Stimulated activated CD4-positive, alpha-beta T cell treated with anti-CD3 and anti-CD28 coated beads, Interleukin-12 subunit alpha, Interleukin-12 subunit beta, amount 100 ng/mL, for 48 hours (primary cell): ENCODE measurements at regions not wholly inside any gene's neighbourhood (a gene's known extent, or its start where the extent isn't known, plus 50 kb on each side); places are given as distances from the start of the nearest gene placed in this dataset.

Experiments
- DNase-seq, 3 donors: peaks; one replicate each; pipeline ENCODE4 v3.0.0-alpha.2; 2020; ENCODE audit warnings: low read depth in 2 of 3, low spot score in 1 of 3

DNA sequence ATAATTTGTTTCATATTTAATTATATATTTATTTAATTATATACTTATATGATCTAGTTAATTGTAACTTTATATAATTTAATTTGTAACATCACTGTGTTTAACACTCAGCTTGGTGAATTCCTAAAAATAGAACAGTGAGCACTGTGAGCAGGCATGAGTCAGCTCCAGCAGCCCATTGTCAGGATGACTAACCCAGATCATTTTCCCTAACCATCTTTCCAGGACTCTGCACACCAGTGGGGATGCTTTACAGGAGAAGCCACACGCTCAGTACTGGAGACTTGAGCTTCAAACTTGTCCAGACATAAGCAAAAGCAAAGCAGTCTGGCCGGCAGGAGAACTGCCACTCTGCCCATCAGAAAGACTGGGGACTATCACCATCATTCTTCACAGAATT, 446.2 kb upstream of the TRPC7 start:
- no peak for DNase-seq

DNA sequence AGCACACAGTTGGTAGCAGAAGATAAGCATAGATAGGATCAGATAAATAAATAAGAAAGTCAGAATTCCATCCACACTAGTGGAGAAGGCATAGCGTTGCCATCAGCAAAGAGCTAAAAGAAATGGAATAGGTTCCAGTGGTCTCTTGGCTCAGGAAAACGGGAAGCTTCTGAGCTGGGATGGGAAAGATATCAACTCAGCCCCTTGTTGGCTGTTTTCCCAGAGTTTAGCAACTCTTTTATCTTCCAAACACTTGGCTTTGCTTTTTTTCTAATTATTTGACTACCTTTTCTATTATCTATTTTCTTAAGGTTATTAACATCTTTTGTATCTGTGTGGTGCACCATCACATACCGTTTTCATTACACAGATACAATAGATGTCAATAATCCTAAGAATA, 445.7 kb upstream of the TRPC7 start:
- DNase-seq, result no peak

DNA sequence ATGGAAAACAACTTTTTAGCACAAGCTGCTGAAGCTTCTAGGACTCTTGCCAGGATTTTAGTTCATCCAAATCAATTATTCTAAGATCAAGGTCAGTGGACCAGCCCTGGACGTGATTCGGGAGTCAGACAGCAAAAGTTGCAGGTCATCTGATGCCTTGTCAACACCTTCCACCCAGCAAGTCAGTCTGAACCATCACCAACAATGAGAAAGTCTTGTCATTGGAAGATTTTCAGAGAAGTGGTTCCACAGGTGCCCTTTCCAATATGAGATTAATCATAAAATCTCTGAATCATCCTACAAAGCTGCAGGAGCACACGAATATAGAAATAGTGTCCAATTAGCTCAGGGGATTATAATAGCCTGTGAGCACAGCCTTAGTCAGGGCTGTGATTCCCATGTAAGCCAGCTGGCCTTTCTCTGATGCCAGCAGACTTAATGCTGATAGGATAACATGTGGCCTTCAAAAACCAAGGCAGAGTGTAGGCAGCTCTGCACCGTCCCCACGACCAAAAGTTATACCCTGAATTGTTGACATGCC, 445.0 kb upstream of the TRPC7 start:
- DNase-seq, result no peak

DNA sequence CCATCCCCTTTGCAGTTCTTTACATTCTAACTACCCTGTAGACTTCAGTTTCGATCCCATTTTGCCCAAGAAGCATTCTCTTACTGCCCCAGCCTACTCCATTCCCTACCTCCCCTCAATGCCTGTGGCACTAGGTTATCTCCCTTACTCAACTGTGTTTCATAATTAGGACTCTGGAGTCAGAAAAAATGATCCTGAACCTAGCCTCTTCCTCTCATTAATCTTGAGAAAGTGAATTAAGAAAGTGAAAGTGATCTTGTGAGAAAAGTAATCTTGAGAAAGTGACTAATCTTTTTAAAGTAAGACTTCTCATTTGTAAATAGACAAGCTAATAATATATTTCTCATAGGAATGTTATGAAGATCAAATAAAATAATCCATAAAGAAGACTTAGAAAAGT, 444.0 kb upstream of the TRPC7 start:
- no peak for DNase-seq

DNA sequence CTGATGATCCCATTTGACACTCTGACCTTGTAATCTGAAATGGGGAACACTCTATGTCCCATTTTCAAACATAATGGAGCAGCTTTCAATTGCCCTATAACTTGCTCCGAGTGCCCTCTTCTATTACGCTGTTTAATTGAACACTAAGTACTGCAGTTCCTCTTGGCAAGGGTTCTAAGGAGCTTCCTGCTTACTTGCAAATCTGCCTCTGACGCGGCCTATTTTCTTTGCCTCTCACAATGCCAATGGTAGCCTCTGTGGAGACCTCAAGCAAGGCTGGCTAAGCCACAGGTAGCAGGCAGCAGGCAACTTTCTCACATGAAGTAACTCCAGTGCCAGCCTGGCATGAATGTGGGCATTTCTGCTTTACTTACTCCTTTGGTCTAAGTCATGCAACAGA, 443.4 kb upstream of the TRPC7 start:
- DNase-seq, result no peak

DNA sequence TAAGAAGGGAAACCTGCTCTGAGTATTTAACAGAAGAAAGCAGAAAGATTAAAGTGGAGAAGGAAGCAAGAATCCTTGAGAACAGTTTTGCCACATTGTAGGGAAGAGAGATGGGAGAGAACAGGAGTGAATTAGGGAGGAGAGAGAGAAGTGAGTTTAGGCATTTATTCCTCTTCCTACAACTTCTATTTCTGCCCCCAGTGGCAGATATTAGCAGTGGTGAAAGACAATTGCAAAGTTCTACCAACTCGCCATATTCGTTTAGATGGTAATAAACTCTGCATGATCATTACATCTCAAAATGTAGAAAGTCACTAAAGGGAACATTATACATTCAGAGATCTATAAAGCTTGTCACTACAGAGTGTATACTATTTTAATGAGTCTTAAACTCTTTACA, 440.1 kb upstream of the TRPC7 start:
- DNase-seq, result no peak

DNA sequence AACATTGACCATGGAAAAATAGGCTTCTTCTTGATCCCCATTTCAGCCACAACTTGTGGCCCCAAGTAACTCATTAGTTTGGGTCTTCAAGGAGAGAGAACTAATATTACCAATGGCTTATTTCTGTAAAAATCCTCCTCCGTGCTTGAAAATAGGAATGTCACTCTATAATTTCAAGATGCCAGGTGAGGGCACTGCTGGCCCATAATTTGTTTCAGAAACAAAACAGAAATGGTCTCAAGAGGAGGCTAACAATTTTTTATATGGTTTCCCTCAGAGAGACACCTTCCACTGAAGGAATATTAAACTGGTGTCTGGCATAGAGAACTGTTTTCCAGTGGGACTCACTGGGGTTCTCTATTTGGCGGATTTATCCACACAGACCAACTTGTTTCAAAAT, 437.0 kb upstream of the TRPC7 start:
- DNase-seq, result no peak

DNA sequence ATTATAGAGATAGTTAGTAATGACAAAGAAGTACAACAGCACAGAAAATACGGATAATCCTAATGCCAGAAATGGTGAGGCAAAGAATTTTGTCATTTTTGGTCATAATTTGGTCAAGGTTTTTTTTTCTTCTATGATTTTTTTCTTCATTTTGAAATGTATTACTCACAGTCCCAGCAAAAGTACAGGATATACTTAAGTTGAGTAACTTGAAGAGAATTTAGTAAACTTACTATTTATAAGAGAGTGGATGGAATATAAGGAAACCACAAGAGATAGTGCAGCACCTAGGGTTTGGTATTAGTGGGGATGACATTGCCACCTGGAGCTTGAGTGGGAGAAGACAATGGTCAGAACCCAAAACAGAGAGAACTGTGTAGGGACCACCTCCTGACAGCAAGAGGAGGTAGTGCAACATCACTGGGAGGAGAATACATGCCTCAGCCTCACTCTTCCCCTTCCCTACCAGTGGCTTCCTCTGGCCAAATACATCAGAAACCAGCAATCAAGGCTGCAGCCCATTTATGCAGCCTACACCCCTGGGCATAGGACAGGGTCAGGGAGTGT, 434.5 kb upstream of the TRPC7 start:
- no peak for DNase-seq

DNA sequence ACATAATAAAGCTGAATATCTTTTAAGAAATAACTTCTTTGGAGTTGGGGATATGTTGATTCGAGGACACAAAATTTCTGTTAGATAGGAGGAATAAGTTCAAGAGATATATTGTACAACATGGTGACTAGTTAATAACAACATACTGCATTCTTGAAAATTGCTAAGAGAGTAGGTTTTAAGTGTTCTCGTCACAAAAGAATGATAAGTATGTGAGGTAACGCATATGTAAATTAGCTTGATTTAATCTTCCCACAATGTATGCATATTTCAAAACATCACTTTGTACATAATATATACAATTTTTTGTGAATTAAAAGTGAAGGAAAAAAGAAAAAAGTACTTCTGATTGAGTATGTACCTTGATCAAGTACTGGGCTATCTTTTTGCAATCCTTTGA, 428.0 kb upstream of the TRPC7 start:
- DNase-seq, result no peak

DNA sequence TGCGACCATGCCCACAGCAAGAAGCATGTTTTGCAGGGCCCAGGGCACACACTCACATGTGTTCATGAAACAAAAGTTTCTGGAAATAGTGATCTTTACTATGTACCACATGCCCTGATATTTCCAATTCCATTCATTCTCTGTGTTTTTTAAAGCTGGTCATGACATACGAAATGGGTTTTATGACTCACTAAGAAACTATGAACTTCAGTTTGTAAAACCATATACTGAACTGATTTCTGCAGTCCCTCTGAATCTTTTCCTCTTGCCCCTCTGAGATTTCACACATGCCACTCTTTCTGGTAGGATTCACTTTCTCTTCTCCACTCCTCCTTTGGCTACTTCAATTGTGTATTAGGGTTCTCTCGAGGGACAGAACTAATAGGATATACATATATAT, 416.1 kb upstream of the TRPC7 start:
- DNase-seq, result no peak

DNA sequence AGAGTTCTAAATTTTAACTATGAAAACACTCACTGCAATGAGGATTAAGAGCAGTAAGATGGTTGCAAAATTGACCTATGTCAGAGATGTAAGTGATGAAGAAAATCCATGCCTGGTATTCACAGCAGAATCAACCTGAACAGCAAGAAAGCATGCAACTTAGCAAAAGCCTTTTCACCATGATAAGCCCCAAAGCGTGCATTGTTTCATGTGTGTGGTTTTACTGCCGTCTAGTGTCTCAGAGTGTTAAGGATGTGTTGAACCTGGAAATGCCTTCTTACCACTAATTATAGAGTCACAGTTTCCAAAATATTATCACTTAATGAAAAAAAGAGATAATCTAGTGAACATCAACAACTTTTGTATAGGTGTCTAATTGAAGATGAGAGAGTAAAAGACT, 415.2 kb upstream of the TRPC7 start:
- DNase-seq, result no peak

DNA sequence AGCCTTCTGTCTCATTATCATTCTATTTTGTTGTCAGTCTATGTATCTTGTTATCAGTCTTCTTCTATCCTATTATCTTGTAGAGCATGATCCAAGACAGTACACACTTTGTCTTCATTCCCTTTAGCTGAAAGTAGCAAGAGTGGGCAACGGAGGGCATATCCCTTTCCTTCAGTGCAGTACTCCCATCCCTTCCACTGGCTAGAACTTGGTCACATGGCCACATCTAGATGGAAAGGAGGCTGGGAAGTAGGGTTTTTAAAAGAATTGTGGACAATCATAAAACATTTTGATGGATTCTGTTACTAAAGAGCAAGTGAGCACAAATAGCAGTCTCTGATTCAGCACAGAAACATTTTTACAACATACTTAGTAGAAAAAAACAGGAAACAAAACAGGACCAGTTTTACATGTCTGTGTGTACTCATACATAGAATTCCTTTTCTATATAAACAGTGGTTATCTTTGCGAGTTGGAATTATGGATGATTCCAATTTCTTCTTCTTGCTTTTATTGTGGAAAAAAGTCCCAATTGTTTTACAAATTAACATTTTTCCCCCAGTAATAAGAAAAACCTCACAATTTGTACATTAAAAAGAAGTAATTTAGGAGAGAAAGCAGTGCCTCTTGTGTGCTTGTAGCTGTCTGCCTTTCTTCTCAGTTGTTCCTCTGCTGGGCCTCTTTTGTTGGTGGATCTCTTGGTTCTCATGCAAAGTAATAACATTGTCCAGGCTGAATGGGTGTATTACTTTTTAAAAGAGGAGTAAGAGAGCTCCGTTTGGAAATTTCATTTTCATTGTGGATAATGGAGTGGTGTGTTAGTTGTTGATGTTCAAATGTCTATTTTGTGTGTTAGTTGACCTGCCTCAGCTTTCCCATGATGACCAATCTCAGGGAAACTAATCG, 410.9 kb upstream of the TRPC7 start:
- no peak for DNase-seq

DNA sequence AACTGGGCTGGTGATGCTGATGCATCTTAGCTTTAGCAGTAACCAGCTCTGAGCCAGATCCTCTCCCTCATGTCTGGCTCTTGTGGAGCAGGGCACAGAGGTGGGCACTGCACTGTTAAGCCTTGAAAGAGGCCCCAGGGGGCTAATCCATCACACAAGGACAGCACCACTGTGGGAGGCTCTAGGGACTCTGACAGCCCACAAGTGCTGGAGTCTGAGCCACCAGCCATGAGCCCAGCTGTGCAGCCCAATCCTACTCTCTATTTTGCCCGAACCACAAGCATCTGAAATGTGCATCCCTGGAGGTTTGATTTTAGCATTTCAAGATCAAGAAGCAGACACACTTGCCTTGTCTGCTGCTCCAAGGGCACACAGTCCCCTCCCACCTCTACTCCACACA, 407.1 kb upstream of the TRPC7 start:
- DNase-seq, result no peak

DNA sequence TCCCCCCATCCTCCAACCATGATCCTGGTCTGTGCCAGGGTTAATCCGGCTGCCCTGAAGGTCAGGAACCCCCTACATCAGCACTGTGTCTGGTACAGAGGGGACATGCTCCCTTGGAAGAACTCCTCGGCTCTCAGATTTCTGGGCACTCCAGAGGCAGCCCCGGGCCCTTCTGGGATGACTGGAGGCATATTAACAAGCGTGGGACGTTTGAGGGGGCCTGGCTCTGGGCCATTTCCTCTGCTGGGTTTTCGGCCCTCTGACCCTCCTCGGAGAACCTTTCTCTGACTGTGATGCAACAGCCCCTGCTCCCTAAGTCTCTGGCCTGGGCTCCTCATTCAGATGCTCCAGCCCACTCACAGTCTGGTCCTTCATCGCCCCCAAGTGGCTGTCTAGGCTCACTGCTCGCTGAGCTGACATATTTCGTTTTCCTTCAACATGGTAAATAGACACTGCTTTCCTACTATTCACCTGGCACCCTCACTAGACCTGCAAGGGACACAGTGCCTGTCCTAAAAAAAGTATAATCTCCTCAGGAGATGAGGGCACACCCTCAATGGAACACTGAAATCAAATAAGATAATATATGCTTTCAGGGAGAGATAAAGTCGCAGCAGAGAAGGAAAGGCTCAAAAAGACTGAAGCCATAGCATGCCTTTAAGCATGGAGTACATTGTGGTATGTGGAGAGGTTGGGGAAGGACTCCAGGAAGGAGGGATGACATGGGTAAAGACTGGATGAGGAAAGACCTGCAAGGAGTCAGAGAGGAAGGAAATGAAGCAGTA, 404.7 kb upstream of the TRPC7 start:
- DNase-seq, result peak; percentile 11 to 20 (median 17)

DNA sequence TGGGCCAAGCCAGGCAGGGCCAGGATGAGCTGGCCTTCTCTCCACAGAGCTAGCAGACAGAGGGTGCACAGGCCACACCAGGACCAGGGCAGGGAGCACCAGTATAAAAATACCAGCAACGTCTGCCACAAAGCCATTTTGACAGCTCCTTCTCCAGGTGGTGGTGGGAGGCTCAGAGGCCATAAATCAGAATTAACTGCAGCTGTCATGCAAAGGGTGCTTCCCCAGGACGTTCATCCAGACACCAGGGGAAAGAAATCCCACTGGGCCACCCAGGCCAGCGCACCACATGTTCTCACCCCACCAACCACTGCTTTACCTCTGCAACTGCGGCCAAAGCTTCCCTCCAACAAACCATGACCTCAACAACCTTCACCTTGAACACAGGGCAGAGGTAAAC, 403.7 kb upstream of the TRPC7 start:
- no peak for DNase-seq

DNA sequence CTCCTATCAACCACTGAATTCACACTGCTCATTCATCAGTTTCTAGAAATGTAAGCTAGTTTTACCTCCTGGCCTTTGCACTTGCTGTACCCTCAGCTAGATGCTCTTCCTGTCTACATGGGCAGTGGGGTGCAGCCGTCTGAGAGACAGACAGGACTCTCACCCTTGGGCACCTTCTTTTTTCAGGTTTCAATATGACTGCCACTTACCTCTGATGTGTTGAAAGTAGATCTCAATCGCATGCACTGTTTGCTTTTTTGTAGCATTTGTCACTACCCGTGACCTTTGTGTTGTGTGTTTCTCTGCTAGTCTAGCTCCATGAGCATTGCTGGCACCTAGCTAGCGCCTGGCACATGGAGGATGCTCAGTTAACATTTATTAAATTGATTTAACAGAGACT, 403.1 kb upstream of the TRPC7 start:
- no peak for DNase-seq

DNA sequence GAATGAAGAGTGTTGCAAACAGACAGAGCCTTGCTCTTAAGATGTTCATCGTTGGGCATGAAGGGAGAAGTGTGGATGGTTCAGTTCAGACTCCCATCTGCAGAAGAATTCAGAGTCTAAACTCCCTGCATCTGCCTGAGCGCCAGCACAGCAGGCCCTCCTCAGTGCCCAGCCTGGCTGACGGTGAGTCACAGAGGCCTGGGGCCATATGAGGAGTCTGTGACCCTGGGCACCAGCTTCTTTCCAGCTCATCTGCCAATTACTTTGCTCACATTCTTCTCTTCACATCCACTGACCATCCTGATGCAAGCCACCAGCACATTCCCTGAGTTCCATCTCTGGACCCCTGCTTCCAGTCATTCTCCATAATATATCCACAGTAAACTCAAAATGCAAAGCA, 401.1 kb upstream of the TRPC7 start:
- no peak for DNase-seq

DNA sequence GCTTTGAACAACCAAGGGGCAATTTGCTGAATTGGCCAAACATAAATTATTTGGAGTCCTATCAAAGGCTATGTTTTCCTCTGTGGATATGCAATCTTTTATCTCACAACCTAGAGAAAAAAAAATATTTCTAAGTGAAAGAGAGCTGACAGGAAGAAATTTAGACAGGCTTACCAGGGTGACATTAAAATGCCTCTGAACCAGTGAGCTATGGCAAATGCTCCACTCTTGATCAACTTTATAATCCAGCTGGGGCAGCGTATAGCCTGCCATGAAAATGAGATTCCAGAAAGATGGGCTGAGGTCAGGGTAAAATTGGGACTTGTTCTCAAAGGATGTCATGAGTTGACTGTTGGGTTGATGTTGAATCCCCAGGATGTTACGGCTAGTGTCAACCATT, 399.3 kb upstream of the TRPC7 start:
- DNase-seq, result no peak

DNA sequence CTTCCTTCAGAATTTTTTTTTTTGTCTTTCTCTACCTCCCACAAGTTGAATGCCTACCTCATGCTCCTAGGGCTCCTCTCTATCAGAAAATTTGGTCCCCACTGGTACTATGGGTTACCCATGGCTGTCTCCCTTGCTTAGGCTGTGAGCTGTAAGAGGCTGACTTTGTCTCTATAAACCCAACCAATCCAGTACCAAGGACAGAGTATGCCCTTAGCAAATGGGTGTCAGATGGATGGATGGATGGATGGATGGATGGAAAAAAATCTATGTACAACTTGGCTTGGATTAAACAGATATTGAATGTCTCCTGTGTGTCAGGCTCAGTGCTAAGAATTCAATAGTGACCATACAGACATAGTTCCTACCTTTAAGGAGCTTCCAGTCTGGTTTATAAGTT, 398.2 kb upstream of the TRPC7 start:
- no peak for DNase-seq

DNA sequence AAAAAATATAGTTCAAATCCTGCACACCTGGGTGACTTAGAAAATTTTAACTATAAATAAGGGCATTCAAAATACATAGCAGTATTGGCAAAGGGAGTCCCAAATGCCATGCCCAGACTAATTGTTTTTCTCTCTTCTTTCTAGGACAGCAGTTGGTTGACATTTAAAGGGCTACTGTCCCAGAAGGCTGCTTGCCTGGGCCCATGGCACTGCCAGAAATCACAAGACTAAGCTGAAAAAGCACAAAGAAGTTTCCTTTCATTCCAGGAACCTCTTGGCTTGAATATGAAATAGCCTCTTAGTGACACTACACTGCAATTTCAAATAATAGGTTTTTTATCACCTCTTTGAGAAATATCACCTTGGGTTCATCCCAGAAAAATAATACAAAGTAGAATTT, 388.9 kb upstream of the TRPC7 start:
- no peak for DNase-seq

DNA sequence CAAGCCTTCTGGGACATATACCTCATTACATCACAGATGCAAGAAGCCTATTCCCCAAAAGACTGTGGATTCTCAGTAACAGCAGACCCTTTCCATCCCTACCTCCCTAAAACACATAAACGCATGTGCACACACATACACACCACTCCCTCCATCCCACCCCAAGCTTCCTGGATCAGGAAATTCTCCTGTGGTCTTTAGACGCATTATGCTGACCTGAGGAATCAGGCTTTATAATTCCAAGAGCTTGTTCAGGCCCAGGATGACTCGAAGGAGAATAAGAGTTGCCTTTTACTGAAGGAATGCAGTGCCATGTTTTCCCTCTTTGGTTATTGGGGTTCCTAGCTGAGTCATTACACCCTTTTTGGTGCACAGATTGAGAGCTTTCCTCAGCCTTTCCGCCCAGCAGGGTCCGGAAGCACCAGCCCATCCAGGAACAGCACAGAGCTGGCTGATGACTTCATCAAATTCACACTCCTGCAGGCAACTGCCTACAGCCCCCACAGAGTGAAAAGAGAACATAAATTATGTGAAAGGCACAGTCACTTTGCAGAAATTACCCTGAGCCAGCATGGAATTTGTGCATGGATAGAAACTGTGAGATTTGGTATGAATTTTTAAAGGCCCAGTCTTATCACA, 385.0 kb upstream of the TRPC7 start:
- DNase-seq, result no peak
